HG02981 (cell line): ENCODE measurements at regions not wholly inside any gene's neighbourhood (a gene's known extent, or its start where the extent isn't known, plus 50 kb on each side); places are given as distances from the start of the nearest gene placed in this dataset.

Source experiments
- ATAC-seq: cut with Tn5 transposase; IDR thresholded peaks from one replicate; pipeline ENCODE4 v1.9.1; 2021; ENCODE audit warnings: mild to moderate bottlenecking, moderate library complexity; ENCODE audit not compliant: unreplicated experiment

DNA sequence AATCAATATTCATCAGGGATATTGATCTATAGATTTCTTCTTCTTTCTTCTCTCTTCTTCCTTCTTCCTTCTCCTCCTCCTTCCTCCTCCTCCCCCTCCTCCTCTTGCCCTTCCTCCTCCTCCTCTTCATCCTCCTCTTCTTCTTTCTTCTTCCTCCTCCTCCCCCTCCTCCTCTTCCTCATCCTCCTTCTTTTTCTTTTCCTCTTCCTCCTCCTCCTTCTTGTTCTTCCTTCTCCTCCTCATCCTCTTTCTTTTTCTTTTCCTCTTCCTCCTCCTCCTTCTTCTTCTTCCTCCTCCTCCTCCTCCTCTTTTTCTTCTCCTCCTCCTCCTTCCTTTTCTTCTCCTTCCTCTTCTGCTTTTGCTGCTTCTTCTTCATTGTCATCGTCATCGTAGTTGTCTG, 52.4 kb upstream of the SERINC1 start:
- no peak for ATAC-seq

DNA sequence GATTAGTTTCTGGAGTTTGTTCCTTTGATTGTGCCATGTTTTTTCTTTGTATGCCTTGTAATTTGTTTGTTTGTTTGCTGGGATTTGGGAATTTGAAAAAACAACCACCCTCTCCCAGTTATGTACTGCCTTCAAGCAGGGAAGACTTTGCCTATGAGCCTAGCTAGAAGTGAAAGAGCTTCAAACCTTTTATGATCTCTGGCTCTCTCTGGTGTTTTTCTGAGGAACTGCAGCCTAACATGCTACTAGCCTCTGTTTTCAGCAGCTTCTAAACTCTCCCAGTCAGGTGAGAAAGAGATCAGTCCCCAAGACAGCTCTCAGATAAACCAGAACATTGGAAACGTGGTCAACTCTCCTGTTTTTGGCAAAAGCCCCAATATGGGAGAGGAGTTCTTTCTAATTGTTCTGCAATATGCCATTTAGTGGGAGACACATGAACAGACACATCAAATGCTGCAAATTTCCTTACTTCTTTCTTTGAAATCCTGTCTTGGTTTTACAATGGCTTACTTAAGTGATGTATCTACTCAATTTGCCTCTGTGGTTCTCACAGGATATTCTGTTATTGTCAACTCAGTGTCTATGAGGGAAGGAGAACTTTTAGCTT, 58.9 kb upstream of the SERINC1 start:
- peak; percentile 97 for ATAC-seq

DNA sequence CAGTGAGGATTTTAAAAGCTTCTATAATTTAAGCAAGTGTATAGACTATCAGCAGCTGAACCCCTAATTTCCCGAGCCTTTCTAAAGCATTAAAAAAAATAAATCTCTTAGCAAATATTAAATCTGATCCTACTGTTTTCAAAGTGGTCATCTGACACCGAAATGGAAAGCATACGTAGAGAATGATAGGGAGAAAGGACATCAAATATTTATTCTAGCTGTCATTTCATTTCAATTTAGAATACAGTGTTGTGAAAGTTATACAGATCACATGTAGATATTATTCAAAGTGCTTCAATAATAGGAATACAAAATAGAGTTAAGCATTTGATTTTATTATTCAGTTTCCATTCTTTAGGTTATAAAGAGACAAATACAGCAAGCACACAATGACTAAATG, 61.9 kb upstream of the PKIB start:
- no peak for ATAC-seq

DNA sequence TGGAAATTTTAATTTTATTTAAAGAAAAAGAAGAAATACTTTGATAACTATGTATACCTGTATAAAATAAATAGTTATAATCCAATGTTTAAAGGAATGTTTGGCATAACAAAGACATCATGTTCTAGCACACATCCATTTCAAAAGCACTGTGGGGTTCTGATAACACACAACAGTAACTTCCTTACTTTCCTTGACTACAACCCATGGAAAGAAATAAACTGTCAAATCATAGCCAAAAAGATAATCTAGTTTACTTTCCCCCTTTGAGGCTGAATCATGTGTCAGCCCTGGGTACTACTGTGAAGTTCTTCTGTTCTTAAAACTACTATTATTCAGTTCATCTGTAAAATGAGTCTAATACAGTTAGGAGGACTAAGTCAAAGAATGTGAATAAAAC, 61.4 kb upstream of the PKIB start:
- no peak for ATAC-seq

DNA sequence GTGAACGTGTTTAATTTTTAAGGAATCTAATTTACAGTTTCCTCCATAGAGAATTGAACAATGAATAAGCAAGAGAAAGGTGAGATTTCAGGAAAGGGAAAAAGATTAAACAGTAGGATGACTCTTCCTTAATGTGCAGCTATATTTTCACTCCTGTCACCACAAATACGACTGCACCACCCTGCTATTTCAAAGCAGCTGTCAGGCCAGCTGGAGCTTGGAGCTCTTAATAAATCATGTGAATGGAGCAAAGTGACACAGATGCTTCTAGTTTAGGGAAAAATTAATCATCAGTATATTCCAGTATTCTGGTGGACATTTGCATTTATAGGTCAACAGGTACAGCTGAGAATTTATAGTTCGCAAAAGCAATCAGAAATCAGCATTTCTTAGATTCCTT, 56.5 kb upstream of the PKIB start:
- no peak for ATAC-seq

DNA sequence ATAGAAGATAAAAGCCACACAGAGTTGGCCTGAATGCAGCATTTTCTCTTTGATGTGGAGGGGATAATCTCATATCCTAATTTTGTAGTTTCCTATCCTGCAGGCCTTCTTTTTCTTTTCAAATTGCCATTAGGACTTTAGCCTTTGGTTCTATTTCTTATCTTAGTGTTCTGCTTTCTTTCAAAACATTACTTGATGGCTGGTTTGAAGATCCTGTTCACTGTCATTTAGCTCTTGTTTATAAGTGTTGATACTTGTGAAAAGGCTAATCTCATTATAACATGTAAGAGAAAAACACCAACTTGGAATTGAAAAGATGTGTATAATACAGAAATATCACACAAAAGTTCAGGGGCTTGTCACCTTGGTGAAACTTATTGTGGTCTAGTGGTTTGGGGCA, 54.6 kb upstream of the PKIB start:
- no peak for ATAC-seq

DNA sequence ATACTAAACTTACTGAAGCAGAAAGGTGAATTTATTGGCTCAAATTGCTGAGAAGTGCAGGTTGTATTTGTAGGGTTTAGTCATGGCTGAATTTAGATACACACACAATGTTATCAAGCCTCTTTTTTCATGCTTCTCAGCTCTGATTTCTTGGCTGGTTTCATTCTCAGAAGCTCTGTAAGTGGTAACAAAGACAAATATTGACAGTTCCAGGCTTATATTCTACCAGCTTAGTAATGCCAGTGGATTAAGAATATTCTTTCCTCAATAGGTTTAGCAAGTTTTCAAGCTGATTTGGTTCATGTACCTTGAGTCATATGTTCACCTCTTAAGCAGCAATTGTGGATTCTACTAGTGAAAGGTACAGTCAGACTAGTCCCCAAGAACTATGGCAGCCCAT, 52.1 kb upstream of the PKIB start:
- no peak for ATAC-seq
